Gastrocnemius medialis (tissue), 4 donors: ENCODE measurements at regions not wholly inside any gene's neighbourhood (a gene's known extent, or its start where the extent isn't known, plus 50 kb on each side); places are given as distances from the start of the nearest gene placed in this dataset.

ENCODE experiments used
- CTCF ChIP-seq, 5 experiments: fragments of 450-650 bp in 3 of 5; fragments of 200-600 bp in 2 of 5; sonication (generic) in 2 of 5; IDR thresholded peaks in 4 of 5; conservative IDR thresholded peaks in 1 of 5; 1 replicate in 4 of 5; 2 replicates in 1 of 5; pipeline ENCODE4 v1.5.1; 2016 to 2019; ENCODE audit warnings: antibody characterized with exemption in 5 of 5, mild to moderate bottlenecking in 3 of 5, moderate library complexity in 3 of 5
- POLR2A ChIP-seq, 2 donors: fragments of 450-650 bp; IDR thresholded peaks; one replicate each; pipeline ENCODE4 v1.6.1; 2017; ENCODE audit warnings: antibody characterized with exemption in 2 of 2, mild to moderate bottlenecking in 2 of 2, moderate library complexity in 2 of 2

- TF ChIP-seq CTCF (IDR thresholded peaks at IDR 0.05 in 4 of 5, conservative IDR thresholded peaks at IDR 0.05 in 1 of 5) (no peak), POLR2A (IDR thresholded peaks at IDR 0.05) (no peak)
Observed at GRCh38 chr14:66288511-66288910, 197.7 kb upstream of the CCDC196 start.
